K562 (cell line): ENCODE measurements at regions not wholly inside any gene's neighbourhood (a gene's known extent, or its start where the extent isn't known, plus 50 kb on each side); places are given as distances from the start of the nearest gene placed in this dataset.

Source experiments
- ARID2 ChIP-seq: fragments of 450-650 bp; IDR thresholded peaks from 2 replicates; pipeline ENCODE4 v1.6.1; 2017; ENCODE audit warnings: antibody characterized with exemption, mild to moderate bottlenecking
- CBX5 ChIP-seq: IDR thresholded peaks from 2 replicates; pipeline ENCODE4 v1.6.1; 2014; ENCODE audit warnings: low read depth, borderline replicate concordance
- CHD1 ChIP-seq: fragments of 200-600 bp; sonication (generic); IDR thresholded peaks from one replicate; pipeline ENCODE4 v1.6.1; 2012; ENCODE audit warnings: mild to moderate bottlenecking, moderate library complexity, low read length, inconsistent platforms
- IRF2 ChIP-seq: sonication (generic); formaldehyde crosslinking; IDR thresholded peaks from 2 replicates; pipeline ENCODE4 v1.8.1; 2022; ENCODE audit warnings: mild to moderate bottlenecking, missing genetic modification reagents
- KAT2B ChIP-seq: IDR thresholded peaks from one replicate; pipeline ENCODE4 v1.6.1; 2012; ENCODE audit warnings: low read depth, mild to moderate bottlenecking, control low read depth, inconsistent platforms, low read length, moderate library complexity
- NCOA4 ChIP-seq: fragments of 450-650 bp; IDR thresholded peaks from 2 replicates; pipeline ENCODE4 v1.6.1; 2018; ENCODE audit warnings: mild to moderate bottlenecking; ENCODE audit not compliant: partially characterized antibody
- PBX2 ChIP-seq, 2 experiments: IDR thresholded peaks in 1 of 2; conservative IDR thresholded peaks in 1 of 2; 2 replicates each; pipeline ENCODE4 v1.6.1; 2016; ENCODE audit warnings: low read depth in 2 of 2, mild to moderate bottlenecking in 1 of 2, missing compliant biosample characterization in 1 of 2, missing genetic modification characterization in 1 of 2, moderate library complexity in 1 of 2
- RBM15 ChIP-seq: fragments of 200-400 bp; formaldehyde crosslinking; IDR thresholded peaks from 2 replicates; pipeline ENCODE4 v1.6.1; 2018; ENCODE audit warnings: mild to moderate bottlenecking, low read length, moderate library complexity; ENCODE audit not compliant: insufficient read depth
- SMAD4 ChIP-seq: fragments of 250-450 bp; sonication (Bioruptor Pico); conservative IDR thresholded peaks from 2 replicates; pipeline ENCODE4 v1.8.0; 2021; ENCODE audit warnings: inconsistent platforms, mild to moderate bottlenecking, moderate library complexity
- TBL1XR1 ChIP-seq, 2 experiments: IDR thresholded peaks; 2 replicates each; pipeline ENCODE4 v1.6.1; 2012; ENCODE audit warnings: improper control_type of control experiment in 2 of 2, low read length in 2 of 2, mild to moderate bottlenecking in 1 of 2
- TOE1 ChIP-seq, 2 experiments: fragments of 450-650 bp in 1 of 2; sonication (generic) in 1 of 2; formaldehyde crosslinking in 1 of 2; IDR thresholded peaks; 2 replicates each; pipeline versions ENCODE4 v1.7.1 to v1.8.0; 2016 to 2022; ENCODE audit warnings: borderline replicate concordance in 2 of 2, mild to moderate bottlenecking in 2 of 2, antibody characterized with exemption in 1 of 2, inconsistent platforms in 1 of 2, low read depth in 1 of 2, missing genetic modification reagents in 1 of 2, moderate library complexity in 1 of 2
- ZNF507 ChIP-seq: conservative IDR thresholded peaks from 2 replicates; pipeline ENCODE4 v1.6.1; 2017; ENCODE audit warnings: missing genetic modification characterization, missing compliant biosample characterization

GRCh38 chr10:108966005-108966404 is 957.3 kb downstream of the XPNPEP1 start (continued):
- TF ChIP-seq KAT2B: no peak
- TF ChIP-seq TOE1 (IDR thresholded peaks at IDR 0.05; ENCODE audit: borderline replicate concordance): no peak
- TF ChIP-seq TOE1 (CRISPR knock-in tag; IDR thresholded peaks at IDR 0.05; ENCODE audit: borderline replicate concordance, low read depth): no peak
- no peak for TF ChIP-seq CHD1
- no peak for TF ChIP-seq PBX2 (CRISPR knock-in tag; IDR thresholded peaks at IDR 0.05; ENCODE audit: low read depth)
- no peak for TF ChIP-seq PBX2 (tag; conservative IDR thresholded peaks at IDR 0.05; ENCODE audit: low read depth)
- TF ChIP-seq IRF2 (CRISPR knock-in tag): no peak
- TF ChIP-seq RBM15: no peak
- no peak for TF ChIP-seq CBX5
- no peak for TF ChIP-seq TBL1XR1 (IDR thresholded peaks at IDR 0.05; ENCODE audit: low read length in 2 of 2)
- TF ChIP-seq ZNF507 (tag): no peak
- no peak for TF ChIP-seq ARID2
- TF ChIP-seq NCOA4: no peak
- no peak for TF ChIP-seq SMAD4
